GM18868 (cell line): ENCODE measurements at regions not wholly inside any gene's neighbourhood (a gene's known extent, or its start where the extent isn't known, plus 50 kb on each side); places are given as distances from the start of the nearest gene placed in this dataset.
"Not testable (repeated sequence)": the region's sequence is repeated elsewhere in the genome, so short reads cannot be mapped to it uniquely, and the experiment has no call there.

Experiments
- ATAC-seq: cut with Tn5 transposase; IDR thresholded peaks from one replicate; pipeline ENCODE4 v1.9.1; 2021; ENCODE audit warnings: mild to moderate bottlenecking, moderate library complexity; ENCODE audit not compliant: unreplicated experiment

- no peak for ATAC-seq
These were observed 257.2 kb downstream of the NPHP4 start for GRCh38 chr1:5734996-5735395.

GRCh38 chr1:5734414-5734813 is 257.8 kb downstream of the NPHP4 start:
- ATAC-seq = no peak

- no peak for ATAC-seq
These were observed 258.6 kb downstream of the NPHP4 start for GRCh38 chr1:5733596-5733995.

- ATAC-seq = no peak
These were observed 261.2 kb downstream of the NPHP4 start for GRCh38 chr1:5731110-5731423.

GRCh38 chr1:5730272-5731109 is 261.7 kb downstream of the NPHP4 start:
- no peak for ATAC-seq

- ATAC-seq = no peak
These were observed 262.5 kb downstream of the NPHP4 start for GRCh38 chr1:5729636-5730145.

- no peak for ATAC-seq
These were observed 263.4 kb downstream of the NPHP4 start for GRCh38 chr1:5728663-5729355.

GRCh38 chr1:5727871-5728643 is 264.2 kb downstream of the NPHP4 start:
- ATAC-seq = no peak

GRCh38 chr1:5727191-5727590 is 265.0 kb downstream of the NPHP4 start:
- ATAC-seq = no peak

- not testable (repeated sequence) for ATAC-seq
These were observed 265.5 kb downstream of the NPHP4 start for GRCh38 chr1:5726586-5727184.

- no peak for ATAC-seq
These were observed 266.2 kb downstream of the NPHP4 start for GRCh38 chr1:5725855-5726585.

GRCh38 chr1:5725406-5725805 is 266.8 kb downstream of the NPHP4 start:
- no peak for ATAC-seq

GRCh38 chr1:5724847-5725246 is 267.4 kb downstream of the NPHP4 start:
- ATAC-seq = no peak

- ATAC-seq = no peak
These were observed 269.5 kb downstream of the NPHP4 start for GRCh38 chr1:5722635-5723164.

GRCh38 chr1:5721634-5722215 is 270.5 kb downstream of the NPHP4 start:
- ATAC-seq = no peak

GRCh38 chr1:5720936-5721335 is 271.3 kb downstream of the NPHP4 start:
- ATAC-seq = no peak

GRCh38 chr1:5720484-5720883 is 271.7 kb downstream of the NPHP4 start:
- no peak for ATAC-seq

GRCh38 chr1:5720045-5720444 is 272.2 kb downstream of the NPHP4 start:
- ATAC-seq = no peak

GRCh38 chr1:5718831-5719632 is 273.2 kb downstream of the NPHP4 start:
- no peak for ATAC-seq
